Esophagus squamous epithelium (tissue), 5 donors: ENCODE measurements at regions not wholly inside any gene's neighbourhood (a gene's known extent, or its start where the extent isn't known, plus 50 kb on each side); places are given as distances from the start of the nearest gene placed in this dataset.
"Not testable (repeated sequence)": the region's sequence is repeated elsewhere in the genome, so short reads cannot be mapped to it uniquely, and the experiment has no call there.

Experiments
- DNase-seq: peaks from one replicate; lab custom pipeline; 2025; lab: John Stamatoyannopoulos, UW
- H3K27ac ChIP-seq, 4 donors: fragments of 200-600 bp; sonication (generic); one replicate each; pipeline ENCODE4 v1.5.1; 2016 to 2019; ENCODE audit warnings: mild to moderate bottlenecking in 1 of 4
- H3K27me3 ChIP-seq, 4 donors: fragments of 200-600 bp; sonication (generic); 1 replicate in 3 of 4; 2 replicates in 1 of 4; pipeline versions ENCODE4 v1.5.1 to v1.6.0; 2017 to 2021; ENCODE audit warnings: antibody characterized with exemption in 1 of 4
- H3K36me3 ChIP-seq, 3 donors: fragments of 200-600 bp; sonication (generic); one replicate each; pipeline ENCODE4 v1.5.1; 2016 to 2019
- H3K4me1 ChIP-seq, 3 donors: fragments of 200-600 bp; sonication (generic); one replicate each; pipeline ENCODE4 v1.5.1; 2017 to 2019
- H3K4me3 ChIP-seq, 4 donors: fragments of 200-600 bp; sonication (generic); 1 replicate in 3 of 4; 2 replicates in 1 of 4; pipeline ENCODE4 v1.5.1; 2016 to 2019; ENCODE audit warnings: mild to moderate bottlenecking in 2 of 4, moderate library complexity in 1 of 4
- H3K9me3 ChIP-seq, 3 donors: fragments of 200-600 bp; sonication (generic); one replicate each; pipeline ENCODE4 v1.5.1; 2016 to 2019
- POLR2A ChIP-seq, 4 donors: fragments of 450-650 bp; IDR thresholded peaks; one replicate each; pipeline ENCODE4 v1.6.1; 2017; ENCODE audit warnings: antibody characterized with exemption in 4 of 4, mild to moderate bottlenecking in 4 of 4, moderate library complexity in 3 of 4
- WGBS, 2 donors: methylation state at CpG; one replicate each; pipeline ENCODE4 v1.1.5; 2018; 5-methylcytosine and 5-hydroxymethylcytosine counted together
- intact Hi-C: fragments of 100-400 bp; cut with DNase I; formaldehyde crosslinking; loops from one replicate; pipeline ENCODE4 v1.15.0; 2022
- TF ChIP-seq, protein P1 (sequence below), 6 experiments: fragments of 450-650 bp in 4 of 6; fragments of 200-600 bp in 2 of 6; sonication (generic) in 2 of 6; IDR thresholded peaks; one replicate each; pipeline ENCODE4 v1.5.1; 2016 to 2019; ENCODE audit warnings: antibody characterized with exemption in 6 of 6, mild to moderate bottlenecking in 4 of 6, moderate library complexity in 4 of 6
- donor health status: DM: yes; HTN: yes; CAD: no.

GRCh38 chr9:89680547-89681467 is 76.0 kb downstream of the GADD45G start:
- no peak for DNase-seq
- Histone ChIP-seq H3K36me3 (no peaks in the 10 kb centered on the region), H3K27me3 (peaks cover 0 to 26% (median 0%) of the 10 kb centered on the region in 4 donors), H3K4me3 (no peak overlapping the region), H3K4me1 (peaks cover 4 to 50% (median 16%) of the 10 kb centered on the region in 3 donors), H3K27ac (no peak overlapping the region), H3K9me3 (no peaks in the 10 kb centered on the region)
- WGBS, 2 donors, result 77 to 87% methylated on average over 9 to 19 of the region's 42 CpGs
- intact Hi-C loops, result no loop called here
- TF ChIP-seq, protein P1, sequence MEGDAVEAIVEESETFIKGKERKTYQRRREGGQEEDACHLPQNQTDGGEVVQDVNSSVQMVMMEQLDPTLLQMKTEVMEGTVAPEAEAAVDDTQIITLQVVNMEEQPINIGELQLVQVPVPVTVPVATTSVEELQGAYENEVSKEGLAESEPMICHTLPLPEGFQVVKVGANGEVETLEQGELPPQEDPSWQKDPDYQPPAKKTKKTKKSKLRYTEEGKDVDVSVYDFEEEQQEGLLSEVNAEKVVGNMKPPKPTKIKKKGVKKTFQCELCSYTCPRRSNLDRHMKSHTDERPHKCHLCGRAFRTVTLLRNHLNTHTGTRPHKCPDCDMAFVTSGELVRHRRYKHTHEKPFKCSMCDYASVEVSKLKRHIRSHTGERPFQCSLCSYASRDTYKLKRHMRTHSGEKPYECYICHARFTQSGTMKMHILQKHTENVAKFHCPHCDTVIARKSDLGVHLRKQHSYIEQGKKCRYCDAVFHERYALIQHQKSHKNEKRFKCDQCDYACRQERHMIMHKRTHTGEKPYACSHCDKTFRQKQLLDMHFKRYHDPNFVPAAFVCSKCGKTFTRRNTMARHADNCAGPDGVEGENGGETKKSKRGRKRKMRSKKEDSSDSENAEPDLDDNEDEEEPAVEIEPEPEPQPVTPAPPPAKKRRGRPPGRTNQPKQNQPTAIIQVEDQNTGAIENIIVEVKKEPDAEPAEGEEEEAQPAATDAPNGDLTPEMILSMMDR (IDR thresholded peaks at IDR 0.05), result no peak
- no peak for TF ChIP-seq POLR2A (IDR thresholded peaks at IDR 0.05)

DNA sequence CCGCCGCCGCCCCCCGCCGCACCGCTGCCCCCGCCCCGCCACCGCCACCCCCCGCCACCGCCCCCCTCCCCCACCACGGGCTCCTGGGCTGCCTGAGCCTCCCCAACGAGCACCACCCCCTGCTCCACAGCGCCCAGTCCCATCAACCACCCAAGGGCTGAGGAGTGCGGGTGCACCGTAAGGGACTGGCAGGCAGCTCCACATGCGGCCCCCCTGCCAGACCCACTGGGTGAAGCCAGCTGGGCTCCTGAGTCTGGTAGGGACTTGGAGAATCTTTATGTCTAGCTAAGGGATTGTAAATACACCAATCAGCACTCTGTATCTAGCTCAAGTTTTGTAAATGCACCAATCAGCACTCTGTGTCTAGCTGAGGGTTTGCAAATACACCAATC is 76.7 kb downstream of the GADD45G start:
- 100% methylated on average over 1 of the region's 17 CpGs; no CpG with 5 or more reads in 1 of the 2 donors for WGBS, 2 donors
- H3K9me3 ChIP-seq, intact Hi-C loops, H3K4me3 ChIP-seq, DNase-seq, H3K27ac ChIP-seq, H3K36me3 ChIP-seq: not testable (repeated sequence)
- Histone ChIP-seq H3K27me3 (peaks cover 0 to 22% (median 0%) of the 10 kb centered on the region in 4 donors), H3K4me1 (peaks cover 9 to 50% (median 12%) of the 10 kb centered on the region in 3 donors)

DNA sequence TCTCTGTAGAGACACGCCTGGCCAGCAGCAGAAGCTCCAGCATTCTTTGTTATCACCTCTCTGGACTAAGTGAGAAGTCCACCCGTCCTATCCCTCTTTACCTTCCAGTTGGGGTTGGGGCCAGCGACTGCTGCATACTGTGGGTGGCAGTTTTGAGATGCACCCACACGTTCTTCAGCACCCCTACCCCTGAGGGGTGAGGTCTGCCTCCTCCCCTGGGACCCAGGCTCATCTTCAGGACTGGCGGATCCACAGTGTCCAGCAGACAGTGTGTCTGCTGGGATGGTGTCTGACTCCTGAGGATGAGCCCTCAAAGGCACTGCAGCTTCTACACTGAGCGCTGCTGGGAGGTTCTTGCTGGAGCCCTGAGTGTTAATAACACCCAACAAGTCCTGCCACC is 78.8 kb downstream of the GADD45G start:
- intact Hi-C loops, result no loop called here
- no peak for DNase-seq
- H3K4me1 ChIP-seq, result peaks cover 13 to 40% (median 17%) of the 10 kb centered on the region in 3 donors
- H3K36me3 ChIP-seq, result no peaks in the 10 kb centered on the region
- no peak overlapping the region for H3K27ac ChIP-seq
- H3K9me3 ChIP-seq, result no peaks in the 10 kb centered on the region
- H3K4me3 ChIP-seq, result no peak overlapping the region
- TF ChIP-seq POLR2A (IDR thresholded peaks at IDR 0.05), result no peak
- TF ChIP-seq, protein P1 (IDR thresholded peaks at IDR 0.05), result no peak
- H3K27me3 ChIP-seq, result peaks cover 0 to 5% (median 0%) of the 10 kb centered on the region in 4 donors
- 80 to 100% methylated on average over 3 to 5 of the region's 6 CpGs for WGBS, 2 donors

GRCh38 chr9:89684218-89684617 is 79.4 kb downstream of the GADD45G start:
- no peak overlapping the region for H3K27ac ChIP-seq
- WGBS, 2 donors, result 67 to 96% methylated on average over 4 of the region's 4 CpGs
- intact Hi-C loops, result no loop called here

DNA sequence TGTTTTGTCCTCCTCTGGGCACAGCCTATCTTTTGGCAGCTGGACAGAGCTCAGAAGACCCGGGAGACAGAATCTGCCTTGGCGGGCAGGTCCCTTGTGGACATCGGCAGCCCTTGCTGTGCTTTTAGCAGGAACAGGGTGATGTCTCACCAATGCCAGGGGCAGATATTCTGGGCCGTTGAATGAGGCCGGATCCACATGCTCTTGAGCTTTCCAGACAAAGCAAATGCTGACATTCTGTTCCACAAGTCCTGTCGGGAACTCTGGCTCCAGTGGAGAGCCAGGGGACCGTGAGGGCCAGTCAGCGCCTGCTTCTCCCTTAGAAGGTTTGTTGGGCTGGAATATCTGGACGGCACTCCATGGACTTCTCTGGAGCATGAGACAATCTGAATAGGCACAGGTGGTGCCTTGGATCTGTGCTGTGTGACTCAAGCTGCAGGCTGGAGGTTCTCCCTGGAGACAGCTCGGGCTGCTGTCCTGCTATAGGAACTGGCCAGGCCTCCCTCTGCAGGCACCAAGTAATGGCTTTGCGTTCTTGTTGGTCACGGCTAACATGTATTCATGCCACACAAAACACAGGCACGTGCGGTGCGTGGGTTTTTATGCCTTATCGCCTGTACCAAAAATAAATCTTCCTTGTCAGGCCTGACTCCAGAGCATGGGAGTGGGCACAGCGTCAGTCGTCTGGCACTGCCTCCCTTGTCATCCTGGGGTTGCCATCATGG is 80.3 kb downstream of the GADD45G start:
- Histone ChIP-seq H3K36me3 (no peaks in the 10 kb centered on the region), H3K4me1 (peaks cover 13 to 37% (median 17%) of the 10 kb centered on the region in 3 donors), H3K27me3 (no peaks in the 10 kb centered on the region), H3K4me3 (no peak overlapping the region), H3K27ac (peak overlapping the region in 1 of 4 donors; percentile 54), H3K9me3 (no peaks in the 10 kb centered on the region)
- intact Hi-C loops, result no loop called here
- 71 to 84% methylated on average over 8 to 13 of the region's 18 CpGs for WGBS, 2 donors
- no peak for DNase-seq
- TF ChIP-seq, protein P1 (IDR thresholded peaks at IDR 0.05), result no peak
- TF ChIP-seq POLR2A (IDR thresholded peaks at IDR 0.05), result no peak

More at GRCh38 chr9:89684218-89684617, 79.4 kb downstream of the GADD45G start:
- Histone ChIP-seq H3K4me1 (peaks cover 13 to 37% (median 17%) of the 10 kb centered on the region in 3 donors), H3K9me3 (no peaks in the 10 kb centered on the region), H3K27me3 (no peaks in the 10 kb centered on the region), H3K4me3 (no peak overlapping the region), H3K36me3 (no peaks in the 10 kb centered on the region)
- no peak for DNase-seq
- TF ChIP-seq, protein P1 (IDR thresholded peaks at IDR 0.05), result no peak
- no peak for TF ChIP-seq POLR2A (IDR thresholded peaks at IDR 0.05)
